Adrenal gland (tissue), 9 donors: ENCODE measurements at regions not wholly inside any gene's neighbourhood (a gene's known extent, or its start where the extent isn't known, plus 50 kb on each side); places are given as distances from the start of the nearest gene placed in this dataset.

Source experiments
- DNase-seq, 7 donors: peaks; one replicate each; pipeline ENCODE4 v3.0.0-alpha.2; 2019 to 2020
- H3K27ac ChIP-seq, 5 donors: fragments of 200-600 bp; sonication (generic) in 4 of 5; 1 replicate in 3 of 5; 2 replicates in 2 of 5; pipeline versions ENCODE4 v1.5.1 to v1.8.0; 2016 to 2020; ENCODE audit warnings: mild to moderate bottlenecking in 1 of 5
- H3K27me3 ChIP-seq: fragments of 200-600 bp; 2 replicates; pipeline ENCODE4 v1.8.0; 2021
- H3K36me3 ChIP-seq, 2 donors: fragments of 200-600 bp; replicated peaks in 1 of 2; 1 replicate in 1 of 2; 2 replicates in 1 of 2; pipeline versions ENCODE4 v1.5.1 to v1.8.0; 2018 to 2022
- H3K4me1 ChIP-seq, 2 donors: fragments of 200-600 bp; replicated peaks in 1 of 2; 1 replicate in 1 of 2; 2 replicates in 1 of 2; pipeline versions ENCODE4 v1.5.1 to v1.8.0; 2018 to 2021
- H3K4me3 ChIP-seq, 4 donors: fragments of 200-600 bp; sonication (generic) in 3 of 4; one replicate each; pipeline ENCODE4 v1.5.1; 2016 to 2018
- H3K9me3 ChIP-seq, 3 donors: fragments of 200-600 bp; sonication (generic) in 1 of 3; replicated peaks in 1 of 3; 1 replicate in 2 of 3; 2 replicates in 1 of 3; pipeline versions ENCODE4 v1.5.1 to v1.8.0; 2016 to 2021
- CTCF ChIP-seq, 6 experiments: fragments of 450-650 bp in 4 of 6; fragments of 200-600 bp in 2 of 6; sonication (generic) in 1 of 6; IDR thresholded peaks; 1 replicate in 5 of 6; 2 replicates in 1 of 6; pipeline versions ENCODE4 v1.5.1 to v1.8.0; 2016 to 2021; ENCODE audit warnings: antibody characterized with exemption in 6 of 6, mild to moderate bottlenecking in 2 of 6, moderate library complexity in 1 of 6
- POLR2A ChIP-seq, 2 donors: fragments of 450-650 bp; IDR thresholded peaks; one replicate each; pipeline ENCODE4 v1.6.1; 2017; ENCODE audit warnings: antibody characterized with exemption in 2 of 2, mild to moderate bottlenecking in 2 of 2, moderate library complexity in 1 of 2
- WGBS, 4 donors: extraction: QIAGEN DNeasy Blood & Tissue Kit in 2 of 4; methylation state at CpG; one replicate each; pipeline versions ENCODE4 v1.1.5 to v1.1.7; 2013 to 2017; 5-methylcytosine and 5-hydroxymethylcytosine counted together
- intact Hi-C, 2 donors: fragments of 100-400 bp; cut with DNase I; formaldehyde crosslinking; loops; one replicate each; pipeline versions ENCODE4 v1.14.1 to v1.15.0; 2022 to 2023
- donor health status: healthy with polysubstance abuse.
- donor health status: Bipolar disorder and iron deficiency.
- donor health status: DM: yes; HTN: yes; CAD: no.
- donor health status: DM: no; HTN: no; CAD: no.
- donor health status: DM: no; HTN: no; CAD: no.

GRCh38 chr2:23203383-23203782 is 181.6 kb upstream of the KLHL29 start:
- no peak overlapping the region for H3K4me3 ChIP-seq
- no peaks in the 10 kb centered on the region for H3K4me1 ChIP-seq
- no peaks in the 10 kb centered on the region for H3K9me3 ChIP-seq
- intact Hi-C loops: no loop called here
- DNase-seq: no peak
- no peaks in the 10 kb centered on the region for H3K27me3 ChIP-seq
- H3K27ac ChIP-seq: no peak overlapping the region
- H3K36me3 ChIP-seq: no peaks in the 10 kb centered on the region
- TF ChIP-seq CTCF (IDR thresholded peaks at IDR 0.05) (no peak), POLR2A (IDR thresholded peaks at IDR 0.05) (no peak)

GRCh38 chr2:23204685-23205242 is 180.2 kb upstream of the KLHL29 start:
- H3K4me3 ChIP-seq: no peak overlapping the region
- TF ChIP-seq POLR2A (IDR thresholded peaks at IDR 0.05) (no peak), CTCF (IDR thresholded peaks at IDR 0.05) (no peak)
- WGBS, 4 donors: 40 to 50% (median 46%) methylated on average over 1 of the region's 1 CpG
- no peak for DNase-seq
- H3K9me3 ChIP-seq: no peaks in the 10 kb centered on the region
- H3K27ac ChIP-seq: no peak overlapping the region
- intact Hi-C loops: no loop called here
- no peaks in the 10 kb centered on the region for H3K36me3 ChIP-seq
- H3K27me3 ChIP-seq: no peaks in the 10 kb centered on the region
- H3K4me1 ChIP-seq: no peaks in the 10 kb centered on the region

GRCh38 chr2:23206650-23207049 is 178.3 kb upstream of the KLHL29 start:
- H3K4me1 ChIP-seq: no peaks in the 10 kb centered on the region
- no peak for TF ChIP-seq CTCF (IDR thresholded peaks at IDR 0.05)
- no peak for TF ChIP-seq POLR2A (IDR thresholded peaks at IDR 0.05)
- no peaks in the 10 kb centered on the region for H3K9me3 ChIP-seq
- intact Hi-C loops: no loop called here
- no peak for DNase-seq
- H3K4me3 ChIP-seq: no peak overlapping the region
- H3K36me3 ChIP-seq: no peaks in the 10 kb centered on the region
- no peaks in the 10 kb centered on the region for H3K27me3 ChIP-seq
- H3K27ac ChIP-seq: no peak overlapping the region
- 78 to 90% (median 86%) methylated on average over 8 of the region's 8 CpGs for WGBS, 4 donors

- 67 to 84% (median 73%) methylated on average over 5 of the region's 5 CpGs for WGBS, 4 donors
- no peaks in the 10 kb centered on the region for H3K4me1 ChIP-seq
- no peaks in the 10 kb centered on the region for H3K36me3 ChIP-seq
- no peaks in the 10 kb centered on the region for H3K9me3 ChIP-seq
- no peak overlapping the region for H3K27ac ChIP-seq
- H3K27me3 ChIP-seq: no peaks in the 10 kb centered on the region
- no peak for DNase-seq
- no peak overlapping the region for H3K4me3 ChIP-seq
- TF ChIP-seq CTCF (IDR thresholded peaks at IDR 0.05) (no peak), POLR2A (IDR thresholded peaks at IDR 0.05) (no peak)
- intact Hi-C loops: no loop called here
Observed at GRCh38 chr2:23207871-23208270, 177.1 kb upstream of the KLHL29 start.
